ENCODE measurements at regions not wholly inside any gene's neighbourhood (a gene's known extent, or its start where the extent isn't known, plus 50 kb on each side); places are given as distances from the start of the nearest gene placed in this dataset.

- H3K27ac Mint-ChIP-seq (ENCODE audit: unreplicated experiment): no peak overlapping the region
- H3K4me1 Mint-ChIP-seq (ENCODE audit: low read depth, unreplicated experiment): no peaks in the 10 kb centered on the region
- peaks cover 7% of the 10 kb centered on the region for H3K27me3 Mint-ChIP-seq (ENCODE audit: unreplicated experiment)
- no peak overlapping the region for H3K4me3 Mint-ChIP-seq (ENCODE audit: unreplicated experiment)
- H3K36me3 Mint-ChIP-seq (ENCODE audit: unreplicated experiment): no peaks in the 10 kb centered on the region
- peaks cover 2% of the 10 kb centered on the region for H3K9me3 Mint-ChIP-seq (ENCODE audit: unreplicated experiment)
- no peak for TF ChIP-seq CTCF (IDR thresholded peaks at IDR 0.05; ENCODE audit: partially characterized antibody, unreplicated experiment)
- no peak for DNase-seq
These were observed 105.1 kb upstream of the MAP1LC3B2 start for GRCh38 chr12:116454076-116454475.

- H3K27me3 Mint-ChIP-seq (ENCODE audit: unreplicated experiment): peaks cover 7% of the 10 kb centered on the region
- TF ChIP-seq CTCF (IDR thresholded peaks at IDR 0.05; ENCODE audit: partially characterized antibody, unreplicated experiment): no peak
- no peaks in the 10 kb centered on the region for H3K36me3 Mint-ChIP-seq (ENCODE audit: unreplicated experiment)
- no peak overlapping the region for H3K4me3 Mint-ChIP-seq (ENCODE audit: unreplicated experiment)
- no peak overlapping the region for H3K27ac Mint-ChIP-seq (ENCODE audit: unreplicated experiment)
- DNase-seq: no peak
- H3K4me1 Mint-ChIP-seq (ENCODE audit: low read depth, unreplicated experiment): no peaks in the 10 kb centered on the region
- H3K9me3 Mint-ChIP-seq (ENCODE audit: unreplicated experiment): peaks cover 2% of the 10 kb centered on the region
These were observed 104.2 kb upstream of the MAP1LC3B2 start for GRCh38 chr12:116454950-116455447.

- H3K36me3 Mint-ChIP-seq (ENCODE audit: unreplicated experiment): no peaks in the 10 kb centered on the region
- peaks cover 7% of the 10 kb centered on the region for H3K27me3 Mint-ChIP-seq (ENCODE audit: unreplicated experiment)
- H3K9me3 Mint-ChIP-seq (ENCODE audit: unreplicated experiment): peaks cover 2% of the 10 kb centered on the region
- peak; percentile 28 for DNase-seq
- H3K4me1 Mint-ChIP-seq (ENCODE audit: low read depth, unreplicated experiment): no peaks in the 10 kb centered on the region
- TF ChIP-seq CTCF (IDR thresholded peaks at IDR 0.05; ENCODE audit: partially characterized antibody, unreplicated experiment): no peak
- H3K27ac Mint-ChIP-seq (ENCODE audit: unreplicated experiment): no peak overlapping the region
- no peak overlapping the region for H3K4me3 Mint-ChIP-seq (ENCODE audit: unreplicated experiment)
These were observed 103.4 kb upstream of the MAP1LC3B2 start for GRCh38 chr12:116455540-116456329.

GRCh38 chr12:116456330-116457082 is 102.7 kb upstream of the MAP1LC3B2 start:
- Mint-ChIP-seq H3K4me3 (ENCODE audit: unreplicated experiment) (no peak overlapping the region), H3K36me3 (ENCODE audit: unreplicated experiment) (no peaks in the 10 kb centered on the region), H3K4me1 (ENCODE audit: low read depth, unreplicated experiment) (no peaks in the 10 kb centered on the region), H3K9me3 (ENCODE audit: unreplicated experiment) (peaks cover 2% of the 10 kb centered on the region), H3K27me3 (ENCODE audit: unreplicated experiment) (peaks cover 7% of the 10 kb centered on the region), H3K27ac (ENCODE audit: unreplicated experiment) (no peak overlapping the region)
- TF ChIP-seq CTCF (IDR thresholded peaks at IDR 0.05; ENCODE audit: partially characterized antibody, unreplicated experiment): no peak
- no peak for DNase-seq

GRCh38 chr12:116458492-116458891 is 100.7 kb upstream of the MAP1LC3B2 start:
- TF ChIP-seq CTCF (IDR thresholded peaks at IDR 0.05; ENCODE audit: partially characterized antibody, unreplicated experiment): no peak
- Mint-ChIP-seq H3K4me3 (ENCODE audit: unreplicated experiment) (no peak overlapping the region), H3K4me1 (ENCODE audit: low read depth, unreplicated experiment) (no peaks in the 10 kb centered on the region), H3K27ac (ENCODE audit: unreplicated experiment) (no peak overlapping the region), H3K36me3 (ENCODE audit: unreplicated experiment) (no peaks in the 10 kb centered on the region), H3K27me3 (ENCODE audit: unreplicated experiment) (peaks cover 7% of the 10 kb centered on the region), H3K9me3 (ENCODE audit: unreplicated experiment) (peaks cover 2% of the 10 kb centered on the region)
- DNase-seq: no peak

Measured in glutamatergic neuron (in vitro differentiated cells).